ENCODE measurements at regions not wholly inside any gene's neighbourhood (a gene's known extent, or its start where the extent isn't known, plus 50 kb on each side); places are given as distances from the start of the nearest gene placed in this dataset.

DNA sequence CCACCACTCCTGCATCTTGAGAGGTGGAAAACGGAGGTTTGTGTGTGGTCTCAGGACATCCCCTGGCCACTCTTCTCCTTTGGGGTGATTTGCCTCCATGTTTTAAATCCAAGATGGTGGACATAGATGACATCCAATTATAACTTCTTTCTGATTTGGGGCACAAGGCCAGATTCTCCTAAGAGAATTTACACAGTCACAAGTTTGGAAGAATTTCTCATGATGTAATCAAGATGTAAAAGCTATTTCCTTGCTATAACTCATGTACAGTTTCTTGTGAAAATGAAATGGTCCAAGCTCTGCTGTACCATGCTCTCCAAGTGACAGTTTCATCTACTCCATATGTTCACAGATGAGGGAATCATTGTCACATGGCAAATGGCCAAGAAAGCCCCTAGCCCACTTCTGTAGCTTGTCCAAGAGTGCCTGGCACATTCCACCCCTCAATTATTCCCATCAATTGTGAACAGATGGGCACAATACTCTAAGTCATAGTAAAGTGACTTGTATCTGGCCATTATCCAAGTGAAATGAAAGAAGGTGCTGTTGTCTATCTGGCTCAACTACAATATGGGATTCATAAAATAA is 134.6 kb upstream of the ROPN1 start:
- no peak for TF ChIP-seq POLR2AphosphoS5 (IDR thresholded peaks at IDR 0.05; ENCODE audit: low read depth, low read length)
- TF ChIP-seq, protein P1, sequence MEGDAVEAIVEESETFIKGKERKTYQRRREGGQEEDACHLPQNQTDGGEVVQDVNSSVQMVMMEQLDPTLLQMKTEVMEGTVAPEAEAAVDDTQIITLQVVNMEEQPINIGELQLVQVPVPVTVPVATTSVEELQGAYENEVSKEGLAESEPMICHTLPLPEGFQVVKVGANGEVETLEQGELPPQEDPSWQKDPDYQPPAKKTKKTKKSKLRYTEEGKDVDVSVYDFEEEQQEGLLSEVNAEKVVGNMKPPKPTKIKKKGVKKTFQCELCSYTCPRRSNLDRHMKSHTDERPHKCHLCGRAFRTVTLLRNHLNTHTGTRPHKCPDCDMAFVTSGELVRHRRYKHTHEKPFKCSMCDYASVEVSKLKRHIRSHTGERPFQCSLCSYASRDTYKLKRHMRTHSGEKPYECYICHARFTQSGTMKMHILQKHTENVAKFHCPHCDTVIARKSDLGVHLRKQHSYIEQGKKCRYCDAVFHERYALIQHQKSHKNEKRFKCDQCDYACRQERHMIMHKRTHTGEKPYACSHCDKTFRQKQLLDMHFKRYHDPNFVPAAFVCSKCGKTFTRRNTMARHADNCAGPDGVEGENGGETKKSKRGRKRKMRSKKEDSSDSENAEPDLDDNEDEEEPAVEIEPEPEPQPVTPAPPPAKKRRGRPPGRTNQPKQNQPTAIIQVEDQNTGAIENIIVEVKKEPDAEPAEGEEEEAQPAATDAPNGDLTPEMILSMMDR (IDR thresholded peaks at IDR 0.05) = no peak
- TF ChIP-seq, protein P2, sequence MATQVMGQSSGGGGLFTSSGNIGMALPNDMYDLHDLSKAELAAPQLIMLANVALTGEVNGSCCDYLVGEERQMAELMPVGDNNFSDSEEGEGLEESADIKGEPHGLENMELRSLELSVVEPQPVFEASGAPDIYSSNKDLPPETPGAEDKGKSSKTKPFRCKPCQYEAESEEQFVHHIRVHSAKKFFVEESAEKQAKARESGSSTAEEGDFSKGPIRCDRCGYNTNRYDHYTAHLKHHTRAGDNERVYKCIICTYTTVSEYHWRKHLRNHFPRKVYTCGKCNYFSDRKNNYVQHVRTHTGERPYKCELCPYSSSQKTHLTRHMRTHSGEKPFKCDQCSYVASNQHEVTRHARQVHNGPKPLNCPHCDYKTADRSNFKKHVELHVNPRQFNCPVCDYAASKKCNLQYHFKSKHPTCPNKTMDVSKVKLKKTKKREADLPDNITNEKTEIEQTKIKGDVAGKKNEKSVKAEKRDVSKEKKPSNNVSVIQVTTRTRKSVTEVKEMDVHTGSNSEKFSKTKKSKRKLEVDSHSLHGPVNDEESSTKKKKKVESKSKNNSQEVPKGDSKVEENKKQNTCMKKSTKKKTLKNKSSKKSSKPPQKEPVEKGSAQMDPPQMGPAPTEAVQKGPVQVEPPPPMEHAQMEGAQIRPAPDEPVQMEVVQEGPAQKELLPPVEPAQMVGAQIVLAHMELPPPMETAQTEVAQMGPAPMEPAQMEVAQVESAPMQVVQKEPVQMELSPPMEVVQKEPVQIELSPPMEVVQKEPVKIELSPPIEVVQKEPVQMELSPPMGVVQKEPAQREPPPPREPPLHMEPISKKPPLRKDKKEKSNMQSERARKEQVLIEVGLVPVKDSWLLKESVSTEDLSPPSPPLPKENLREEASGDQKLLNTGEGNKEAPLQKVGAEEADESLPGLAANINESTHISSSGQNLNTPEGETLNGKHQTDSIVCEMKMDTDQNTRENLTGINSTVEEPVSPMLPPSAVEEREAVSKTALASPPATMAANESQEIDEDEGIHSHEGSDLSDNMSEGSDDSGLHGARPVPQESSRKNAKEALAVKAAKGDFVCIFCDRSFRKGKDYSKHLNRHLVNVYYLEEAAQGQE (IDR thresholded peaks at IDR 0.05; ENCODE audit: insufficient read depth in 1 of 2, low read depth in 2 of 2, low read length in 1 of 2) = no peak
- no peak for TF ChIP-seq SIN3A (IDR thresholded peaks at IDR 0.05; ENCODE audit: borderline replicate concordance, insufficient read depth, low read depth, low read length)
- TF ChIP-seq TCF7L2 (IDR thresholded peaks at IDR 0.05; ENCODE audit: low read depth, low read length) = no peak
